Astrocyte (in vitro differentiated cells and primary cell): ENCODE measurements at regions not wholly inside any gene's neighbourhood (a gene's known extent, or its start where the extent isn't known, plus 50 kb on each side); places are given as distances from the start of the nearest gene placed in this dataset.

Experiments used
- CTCF ChIP-seq: IDR thresholded peaks from 2 replicates; pipeline ENCODE4 v1.5.1; 2011; ENCODE audit warnings: low read depth, mild to moderate bottlenecking, inconsistent platforms, low read length, moderate library complexity; ENCODE audit not compliant: insufficient read depth
- EZH2 ChIP-seq: IDR thresholded peaks from 2 replicates; pipeline ENCODE4 v1.6.1; 2012; ENCODE audit warnings: mild to moderate bottlenecking, low read length, inconsistent platforms; ENCODE audit not compliant: insufficient read depth

- no peak for TF ChIP-seq CTCF
- no peak for TF ChIP-seq EZH2
Observed at GRCh38 chr9:87181670-87182069, 234.4 kb upstream of the GAS1 start.
